Neural cell (in vitro differentiated cells): ENCODE measurements at regions not wholly inside any gene's neighbourhood (a gene's known extent, or its start where the extent isn't known, plus 50 kb on each side); places are given as distances from the start of the nearest gene placed in this dataset.

ENCODE experiments used
- H2AFZ ChIP-seq: fragments of 200-600, 300-800 bp; sonication (generic), shearing (Covaris generic); 2 replicates; pipeline ENCODE4 v1.6.0; 2014; ENCODE audit warnings: low read depth, mild to moderate bottlenecking, antibody characterized with exemption, low read length, moderate library complexity
- H3F3A ChIP-seq: fragments of 200-600 bp; shearing (Covaris generic); 2 replicates; pipeline ENCODE4 v1.6.1; 2016; ENCODE audit warnings: mild to moderate bottlenecking, moderate library complexity, mixed read lengths, antibody characterized with exemption, low read length; ENCODE audit not compliant: insufficient read depth, poor library complexity, severe bottlenecking
- H3K27ac ChIP-seq: fragments of 200-600, 300-800 bp; sonication (generic), shearing (Covaris generic); 2 replicates; pipeline ENCODE4 v1.5.1; 2014; ENCODE audit warnings: mild to moderate bottlenecking, low read length, moderate library complexity
- H3K27me3 ChIP-seq: fragments of 300-800, 200-600 bp; sonication (generic), shearing (Covaris generic); 2 replicates; pipeline ENCODE4 v1.6.0; 2014; ENCODE audit warnings: mild to moderate bottlenecking, low read depth, low read length, moderate library complexity; ENCODE audit not compliant: insufficient read depth
- H3K36me3 ChIP-seq: fragments of 300-800, 200-600 bp; sonication (generic), shearing (Covaris generic); 2 replicates; pipeline ENCODE4 v1.5.1; 2014; ENCODE audit warnings: mild to moderate bottlenecking, antibody characterized with exemption, low read length, moderate library complexity; ENCODE audit not compliant: insufficient read depth
- H3K4me2 ChIP-seq: fragments of 300-800, 200-600 bp; sonication (generic), shearing (Covaris generic); 2 replicates; pipeline ENCODE4 v1.6.0; 2014; ENCODE audit warnings: mild to moderate bottlenecking, low read length
- H3K4me3 ChIP-seq: fragments of 300-800, 200-600 bp; sonication (generic), shearing (Covaris generic); 2 replicates; pipeline ENCODE4 v1.5.1; 2014; ENCODE audit warnings: mild to moderate bottlenecking, low read length, moderate library complexity
- H3K79me2 ChIP-seq: fragments of 200-600 bp; shearing (Covaris generic); replicated peaks from 2 replicates; pipeline ENCODE4 v1.6.0; 2014; ENCODE audit warnings: mild to moderate bottlenecking, low read length, moderate library complexity; ENCODE audit not compliant: insufficient read depth
- H3K9ac ChIP-seq: fragments of 300-800, 200-600 bp; sonication (generic), shearing (Covaris generic); 2 replicates; pipeline ENCODE4 v1.6.1; 2016; ENCODE audit warnings: mild to moderate bottlenecking, low read length, mixed read lengths
- H3K9me2 ChIP-seq: fragments of 200-600 bp; shearing (Covaris generic); 2 replicates; pipeline ENCODE4 v1.6.1; 2016; ENCODE audit warnings: mild to moderate bottlenecking, low read length, mixed read lengths; ENCODE audit not compliant: insufficient read depth
- H3K9me3 ChIP-seq: fragments of 200-600, 300-800 bp; sonication (generic), shearing (Covaris generic); 2 replicates; pipeline ENCODE4 v1.6.1; 2016; ENCODE audit warnings: mild to moderate bottlenecking, mixed run types, low read length, moderate library complexity, mixed read lengths
- H4K20me1 ChIP-seq: fragments of 200-600 bp; shearing (Covaris generic); 2 replicates; pipeline ENCODE4 v1.6.1; 2016; ENCODE audit warnings: mild to moderate bottlenecking, mixed run types; ENCODE audit not compliant: insufficient read depth
- CTCF ChIP-seq: fragments of 450-650 bp; IDR thresholded peaks from 2 replicates; pipeline ENCODE4 v1.5.1; 2014; ENCODE audit warnings: antibody characterized with exemption, mild to moderate bottlenecking, moderate library complexity; ENCODE audit not compliant: poor library complexity, severe bottlenecking
- EP300 ChIP-seq: fragments of 450-650 bp; conservative IDR thresholded peaks from 2 replicates; pipeline ENCODE4 v1.6.1; 2014; ENCODE audit warnings: antibody characterized with exemption, mild to moderate bottlenecking, moderate library complexity; ENCODE audit not compliant: poor library complexity, severe bottlenecking
- EZH2 ChIP-seq: fragments of 200-600, 300-800 bp; shearing (Covaris generic), sonication (generic); IDR thresholded peaks from 2 replicates; pipeline ENCODE4 v1.6.1; 2014; ENCODE audit warnings: antibody characterized with exemption, low read length, borderline replicate concordance, mild to moderate bottlenecking; ENCODE audit not compliant: insufficient read depth, poor library complexity, severe bottlenecking
- MXI1 ChIP-seq: fragments of 450-650 bp; conservative IDR thresholded peaks from 2 replicates; pipeline ENCODE4 v1.6.1; 2014; ENCODE audit warnings: antibody characterized with exemption, mild to moderate bottlenecking; ENCODE audit not compliant: poor library complexity, severe bottlenecking
- POLR2AphosphoS5 ChIP-seq: IDR thresholded peaks from 2 replicates; pipeline ENCODE4 v1.6.1; 2012
- RAD21 ChIP-seq: fragments of 450-650 bp; conservative IDR thresholded peaks from 2 replicates; pipeline ENCODE4 v1.6.1; 2014; ENCODE audit warnings: antibody characterized with exemption, mild to moderate bottlenecking, moderate library complexity
- SMC3 ChIP-seq: fragments of 450-650 bp; conservative IDR thresholded peaks from 2 replicates; pipeline ENCODE4 v1.6.1; 2014; ENCODE audit warnings: antibody characterized with exemption, mild to moderate bottlenecking, moderate library complexity; ENCODE audit not compliant: poor library complexity
- TAF1 ChIP-seq: IDR thresholded peaks from 2 replicates; pipeline ENCODE4 v1.6.1; 2012; ENCODE audit warnings: low read depth
- TF ChIP-seq, protein P1 (sequence below): IDR thresholded peaks from 2 replicates; pipeline ENCODE4 v1.6.1; 2012; ENCODE audit warnings: borderline replicate concordance

- H3K9me2 ChIP-seq, result no peaks in the 10 kb centered on the region
- no peak overlapping the region for H3K27ac ChIP-seq
- no peaks in the 10 kb centered on the region for H3K79me2 ChIP-seq
- no peak overlapping the region for H3K4me3 ChIP-seq
- H3K27me3 ChIP-seq, result no peaks in the 10 kb centered on the region
- H3K36me3 ChIP-seq, result no peaks in the 10 kb centered on the region
- H4K20me1 ChIP-seq, result no peaks in the 10 kb centered on the region
- H3K9me3 ChIP-seq, result no peaks in the 10 kb centered on the region
- H3K9ac ChIP-seq, result no peak overlapping the region
- TF ChIP-seq, protein P1, sequence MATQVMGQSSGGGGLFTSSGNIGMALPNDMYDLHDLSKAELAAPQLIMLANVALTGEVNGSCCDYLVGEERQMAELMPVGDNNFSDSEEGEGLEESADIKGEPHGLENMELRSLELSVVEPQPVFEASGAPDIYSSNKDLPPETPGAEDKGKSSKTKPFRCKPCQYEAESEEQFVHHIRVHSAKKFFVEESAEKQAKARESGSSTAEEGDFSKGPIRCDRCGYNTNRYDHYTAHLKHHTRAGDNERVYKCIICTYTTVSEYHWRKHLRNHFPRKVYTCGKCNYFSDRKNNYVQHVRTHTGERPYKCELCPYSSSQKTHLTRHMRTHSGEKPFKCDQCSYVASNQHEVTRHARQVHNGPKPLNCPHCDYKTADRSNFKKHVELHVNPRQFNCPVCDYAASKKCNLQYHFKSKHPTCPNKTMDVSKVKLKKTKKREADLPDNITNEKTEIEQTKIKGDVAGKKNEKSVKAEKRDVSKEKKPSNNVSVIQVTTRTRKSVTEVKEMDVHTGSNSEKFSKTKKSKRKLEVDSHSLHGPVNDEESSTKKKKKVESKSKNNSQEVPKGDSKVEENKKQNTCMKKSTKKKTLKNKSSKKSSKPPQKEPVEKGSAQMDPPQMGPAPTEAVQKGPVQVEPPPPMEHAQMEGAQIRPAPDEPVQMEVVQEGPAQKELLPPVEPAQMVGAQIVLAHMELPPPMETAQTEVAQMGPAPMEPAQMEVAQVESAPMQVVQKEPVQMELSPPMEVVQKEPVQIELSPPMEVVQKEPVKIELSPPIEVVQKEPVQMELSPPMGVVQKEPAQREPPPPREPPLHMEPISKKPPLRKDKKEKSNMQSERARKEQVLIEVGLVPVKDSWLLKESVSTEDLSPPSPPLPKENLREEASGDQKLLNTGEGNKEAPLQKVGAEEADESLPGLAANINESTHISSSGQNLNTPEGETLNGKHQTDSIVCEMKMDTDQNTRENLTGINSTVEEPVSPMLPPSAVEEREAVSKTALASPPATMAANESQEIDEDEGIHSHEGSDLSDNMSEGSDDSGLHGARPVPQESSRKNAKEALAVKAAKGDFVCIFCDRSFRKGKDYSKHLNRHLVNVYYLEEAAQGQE, result no peak
- TF ChIP-seq CTCF (no peak), SMC3 (no peak), TAF1 (no peak), RAD21 (no peak), EP300 (no peak), EZH2 (no peak), MXI1 (no peak), POLR2AphosphoS5 (no peak)
- no peak overlapping the region for H2AFZ ChIP-seq
- no peak overlapping the region for H3K4me2 ChIP-seq
- no peaks in the 10 kb centered on the region for H3F3A ChIP-seq
These were observed 544.3 kb upstream of the CNKSR2 start for GRCh38 chrX:20829665-20830491.

DNA sequence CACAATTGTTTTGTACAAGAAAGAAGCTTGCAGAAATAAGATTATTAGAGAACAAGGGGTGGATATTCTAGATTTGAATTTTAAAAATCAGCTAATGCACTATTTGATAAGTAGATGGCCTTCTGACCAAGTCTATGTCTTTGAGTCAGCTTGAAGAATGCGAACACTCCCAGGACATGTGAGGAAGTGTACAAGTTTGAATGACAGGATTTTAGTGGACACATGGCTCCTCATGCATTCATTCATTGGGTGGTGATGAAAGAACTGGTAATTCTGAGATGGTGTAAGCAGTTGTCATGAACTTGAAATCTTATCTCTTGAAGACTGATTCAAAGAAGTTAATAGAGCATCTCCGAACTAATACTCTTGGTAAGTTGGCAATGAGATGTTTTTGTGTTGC, 548.2 kb upstream of the CNKSR2 start:
- Histone ChIP-seq H3K79me2 (no peaks in the 10 kb centered on the region), H3K27ac (no peak overlapping the region), H4K20me1 (no peaks in the 10 kb centered on the region), H3K4me3 (no peak overlapping the region), H3K9me2 (no peaks in the 10 kb centered on the region), H2AFZ (no peak overlapping the region), H3K4me2 (no peak overlapping the region), H3F3A (no peaks in the 10 kb centered on the region), H3K27me3 (no peaks in the 10 kb centered on the region), H3K9ac (no peak overlapping the region), H3K36me3 (no peaks in the 10 kb centered on the region), H3K9me3 (no peaks in the 10 kb centered on the region)
- TF ChIP-seq CTCF (no peak), POLR2AphosphoS5 (no peak), EZH2 (no peak), RAD21 (no peak), SMC3 (no peak), EP300 (no peak), MXI1 (no peak), TAF1 (no peak)
- TF ChIP-seq, protein P1, result no peak
